Effector memory CD4-positive, alpha-beta T cell (primary cell): ENCODE measurements at regions not wholly inside any gene's neighbourhood (a gene's known extent, or its start where the extent isn't known, plus 50 kb on each side); places are given as distances from the start of the nearest gene placed in this dataset.

Experiments used
- DNase-seq, 3 donors: peaks; one replicate each; pipeline ENCODE4 v3.0.0-alpha.2; 2020
- H3K27ac ChIP-seq: 2 replicates; pipeline ENCODE4 v1.7.0; 2013; ENCODE audit warnings: mild to moderate bottlenecking, low read length, moderate library complexity; ENCODE audit not compliant: insufficient read depth, poor library complexity, severe bottlenecking
- H3K27me3 ChIP-seq: replicated peaks from 2 replicates; pipeline ENCODE4 v1.7.0; 2013; ENCODE audit warnings: mild to moderate bottlenecking, low read length; ENCODE audit not compliant: insufficient read depth, control insufficient read depth, poor library complexity, severe bottlenecking
- H3K36me3 ChIP-seq: 2 replicates; pipeline ENCODE4 v1.7.0; 2013; ENCODE audit warnings: mild to moderate bottlenecking, low read length, moderate library complexity; ENCODE audit not compliant: control insufficient read depth, insufficient read depth
- H3K4me1 ChIP-seq: 2 replicates; pipeline ENCODE4 v1.7.0; 2013; ENCODE audit warnings: low read length, mild to moderate bottlenecking; ENCODE audit not compliant: control insufficient read depth, insufficient read depth, poor library complexity, severe bottlenecking
- H3K4me3 ChIP-seq: 2 replicates; pipeline ENCODE4 v1.7.0; 2013; ENCODE audit warnings: low read length, low read depth, mild to moderate bottlenecking; ENCODE audit not compliant: insufficient read depth, poor library complexity, severe bottlenecking
- H3K9me3 ChIP-seq: 2 replicates; pipeline ENCODE4 v1.7.0; 2013; ENCODE audit warnings: mild to moderate bottlenecking, low read length, moderate library complexity; ENCODE audit not compliant: control insufficient read depth

GRCh38 chr3:70748593-70748992, 436.2 kb upstream of the MDFIC2 start:
- Histone ChIP-seq H3K36me3 (no peaks in the 10 kb centered on the region), H3K27me3 (no peaks in the 10 kb centered on the region), H3K4me3 (no peak overlapping the region), H3K9me3 (no peaks in the 10 kb centered on the region), H3K4me1 (no peaks in the 10 kb centered on the region), H3K27ac (no peak overlapping the region)
- DNase-seq: no peak

- no peaks in the 10 kb centered on the region for H3K9me3 ChIP-seq
- H3K27me3 ChIP-seq: no peaks in the 10 kb centered on the region
- no peak overlapping the region for H3K27ac ChIP-seq
- no peak for DNase-seq
- H3K36me3 ChIP-seq: no peaks in the 10 kb centered on the region
- H3K4me1 ChIP-seq: no peaks in the 10 kb centered on the region
- no peak overlapping the region for H3K4me3 ChIP-seq
Observed at GRCh38 chr3:70747847-70748246, 435.4 kb upstream of the MDFIC2 start.

GRCh38 chr3:70744536-70744935, 432.1 kb upstream of the MDFIC2 start:
- no peak overlapping the region for H3K4me3 ChIP-seq
- H3K36me3 ChIP-seq: no peaks in the 10 kb centered on the region
- H3K4me1 ChIP-seq: no peaks in the 10 kb centered on the region
- H3K9me3 ChIP-seq: no peaks in the 10 kb centered on the region
- H3K27me3 ChIP-seq: no peaks in the 10 kb centered on the region
- DNase-seq: no peak
- H3K27ac ChIP-seq: no peak overlapping the region

GRCh38 chr3:70743754-70744153, 431.3 kb upstream of the MDFIC2 start:
- Histone ChIP-seq H3K36me3 (no peaks in the 10 kb centered on the region), H3K27me3 (no peaks in the 10 kb centered on the region), H3K27ac (no peak overlapping the region), H3K4me1 (no peaks in the 10 kb centered on the region), H3K9me3 (no peaks in the 10 kb centered on the region), H3K4me3 (no peak overlapping the region)
- DNase-seq: no peak

DNA sequence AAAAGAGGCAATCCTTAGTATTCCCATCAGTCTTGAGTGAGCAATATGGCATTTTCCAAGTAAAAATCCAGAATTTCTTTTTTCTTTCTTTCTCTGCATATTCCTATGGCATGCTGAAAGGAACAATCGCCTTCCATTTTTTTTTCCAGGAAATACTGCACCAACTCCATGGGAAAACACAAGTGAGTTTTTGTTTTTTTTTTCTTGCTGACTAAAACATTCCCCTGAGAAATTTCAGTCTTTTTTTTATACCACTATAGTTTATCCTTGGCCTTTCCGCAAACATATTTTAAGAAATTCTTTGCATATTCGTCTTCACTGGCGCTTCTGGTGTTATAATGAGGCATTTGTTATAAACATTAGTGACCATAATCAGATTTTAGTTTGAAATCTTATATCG, 429.6 kb upstream of the MDFIC2 start:
- H3K4me3 ChIP-seq: no peak overlapping the region
- DNase-seq: no peak
- no peak overlapping the region for H3K27ac ChIP-seq
- no peaks in the 10 kb centered on the region for H3K9me3 ChIP-seq
- H3K27me3 ChIP-seq: no peaks in the 10 kb centered on the region
- H3K36me3 ChIP-seq: no peaks in the 10 kb centered on the region
- H3K4me1 ChIP-seq: no peaks in the 10 kb centered on the region

GRCh38 chr3:70740872-70741271, 428.4 kb upstream of the MDFIC2 start:
- Histone ChIP-seq H3K36me3 (no peaks in the 10 kb centered on the region), H3K4me3 (no peak overlapping the region), H3K27ac (no peak overlapping the region), H3K27me3 (no peaks in the 10 kb centered on the region), H3K4me1 (no peaks in the 10 kb centered on the region), H3K9me3 (no peaks in the 10 kb centered on the region)
- no peak for DNase-seq

GRCh38 chr3:70740071-70740470, 427.6 kb upstream of the MDFIC2 start:
- Histone ChIP-seq H3K4me1 (no peaks in the 10 kb centered on the region), H3K27me3 (no peaks in the 10 kb centered on the region), H3K9me3 (no peaks in the 10 kb centered on the region), H3K4me3 (no peak overlapping the region), H3K27ac (no peak overlapping the region), H3K36me3 (no peaks in the 10 kb centered on the region)
- DNase-seq: no peak

- H3K27ac ChIP-seq: no peak overlapping the region
- H3K27me3 ChIP-seq: no peaks in the 10 kb centered on the region
- no peak overlapping the region for H3K4me3 ChIP-seq
- DNase-seq: no peak
- H3K36me3 ChIP-seq: no peaks in the 10 kb centered on the region
- no peaks in the 10 kb centered on the region for H3K4me1 ChIP-seq
- no peaks in the 10 kb centered on the region for H3K9me3 ChIP-seq
Observed at GRCh38 chr3:70738291-70738681, 425.8 kb upstream of the MDFIC2 start.

DNA sequence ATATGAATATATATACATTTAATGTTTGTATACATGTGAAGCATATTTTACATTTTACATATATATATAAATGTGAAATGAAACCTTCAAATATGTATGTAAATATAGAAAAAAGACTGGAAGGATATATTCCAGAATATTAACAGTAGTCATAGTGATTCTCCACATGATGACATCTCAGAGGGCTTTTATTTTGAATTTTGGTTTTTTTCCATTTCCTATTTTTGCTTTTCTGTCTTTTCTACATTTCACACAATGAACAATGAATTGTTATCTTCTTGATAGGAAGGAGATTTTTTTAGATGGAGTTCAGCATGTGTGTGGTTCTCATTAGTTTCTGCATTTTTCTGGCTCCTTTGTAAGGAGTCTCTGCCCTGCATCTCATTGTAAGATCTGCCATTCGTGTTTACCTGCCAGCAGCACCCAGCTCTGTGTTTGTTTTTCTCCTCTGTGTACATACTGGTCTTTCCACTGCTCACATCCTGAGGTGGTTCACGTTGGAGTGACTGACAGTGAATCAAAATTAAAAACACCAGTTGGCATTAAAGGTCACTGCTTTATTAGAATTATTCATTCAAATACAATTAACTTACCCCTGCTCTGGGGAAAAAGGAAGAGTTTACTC, 425.3 kb upstream of the MDFIC2 start:
- Histone ChIP-seq H3K27ac (no peak overlapping the region), H3K9me3 (no peaks in the 10 kb centered on the region)

GRCh38 chr3:70736009-70736408, 423.6 kb upstream of the MDFIC2 start:
- DNase-seq: no peak
- Histone ChIP-seq H3K27me3 (no peaks in the 10 kb centered on the region), H3K36me3 (no peaks in the 10 kb centered on the region), H3K4me1 (no peaks in the 10 kb centered on the region), H3K4me3 (no peak overlapping the region), H3K9me3 (no peaks in the 10 kb centered on the region), H3K27ac (no peak overlapping the region)

More for the DNA sequence above, 425.3 kb upstream of the MDFIC2 start:
- H3K27me3 ChIP-seq: no peaks in the 10 kb centered on the region
- no peak for DNase-seq
- H3K36me3 ChIP-seq: no peaks in the 10 kb centered on the region
- no peaks in the 10 kb centered on the region for H3K4me1 ChIP-seq
- H3K4me3 ChIP-seq: no peak overlapping the region
